GM19239 (cell line): ENCODE measurements at regions not wholly inside any gene's neighbourhood (a gene's known extent, or its start where the extent isn't known, plus 50 kb on each side); places are given as distances from the start of the nearest gene placed in this dataset.
"Not testable (repeated sequence)": the region's sequence is repeated elsewhere in the genome, so short reads cannot be mapped to it uniquely, and the experiment has no call there.

ENCODE experiments used
- DNase-seq: peaks from one replicate; pipeline ENCODE4 v3.0.0; 2011; ENCODE audit warnings: low spot score; ENCODE audit not compliant: insufficient read length
- FAIRE-seq: peaks from 2 replicates; lab custom pipeline; 2011; peaks lifted over from hg19 to GRCh38; lab: Jason Lieb, UNC

DNA sequence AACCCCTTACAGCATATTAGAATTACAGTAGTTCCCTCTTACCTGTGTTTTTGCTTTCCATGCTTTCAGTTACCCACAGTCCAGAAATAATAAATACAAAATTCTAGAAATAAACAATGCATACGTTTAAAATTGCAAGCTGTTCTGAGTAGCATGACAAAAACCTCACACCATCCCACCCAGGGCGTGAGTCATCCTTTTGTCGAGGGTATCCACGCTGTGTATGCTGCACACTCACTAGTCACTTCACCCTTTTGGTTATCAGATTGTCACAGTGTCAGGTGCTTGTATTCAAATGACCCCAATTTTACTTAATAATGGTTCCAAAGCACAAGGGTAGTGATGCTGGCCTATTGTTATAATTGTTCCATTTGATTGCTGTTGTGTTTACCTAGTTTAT lies 72.5 kb upstream of the P3H2 start:
- FAIRE-seq (no peak), DNase-seq (no peak)

DNA sequence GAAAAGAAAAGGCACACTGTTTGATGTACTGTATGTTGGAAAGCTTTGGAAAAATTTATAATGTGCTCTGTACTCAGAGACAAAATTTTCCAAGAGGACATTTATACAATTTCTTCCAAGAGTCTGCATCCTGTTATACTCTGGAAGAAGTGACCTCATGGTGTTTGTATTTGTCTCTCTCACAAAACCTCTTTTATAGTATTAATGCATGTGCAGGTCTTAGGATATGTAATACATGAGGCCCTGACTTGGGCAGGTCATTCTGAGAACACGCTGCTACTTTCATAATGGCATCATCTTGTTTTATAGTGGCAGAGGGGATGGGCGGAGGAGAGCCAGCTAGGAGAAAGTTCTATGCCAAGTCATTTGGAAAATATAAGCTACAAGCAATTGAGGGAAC lies 72.0 kb upstream of the P3H2 start:
- no peak for DNase-seq
- no peak for FAIRE-seq

DNA sequence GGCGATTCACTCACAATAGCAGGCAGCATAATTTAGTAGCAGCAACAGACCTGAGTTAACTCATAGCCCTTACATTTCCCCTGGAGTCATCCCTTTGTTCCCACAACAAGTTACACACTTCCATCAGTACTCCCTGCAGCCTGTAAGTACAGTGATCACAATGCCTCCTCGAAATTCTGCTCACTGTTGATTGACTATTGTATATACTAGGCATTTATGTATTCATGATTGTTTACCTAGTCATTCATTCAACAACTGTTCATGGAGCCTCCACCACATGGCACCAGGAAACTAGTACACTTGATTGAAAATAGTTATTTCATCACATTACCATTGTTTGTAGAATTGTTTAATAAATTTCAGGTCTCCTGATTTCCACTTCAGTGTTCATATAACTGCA lies 71.4 kb upstream of the P3H2 start:
- no peak for FAIRE-seq
- DNase-seq: no peak

DNA sequence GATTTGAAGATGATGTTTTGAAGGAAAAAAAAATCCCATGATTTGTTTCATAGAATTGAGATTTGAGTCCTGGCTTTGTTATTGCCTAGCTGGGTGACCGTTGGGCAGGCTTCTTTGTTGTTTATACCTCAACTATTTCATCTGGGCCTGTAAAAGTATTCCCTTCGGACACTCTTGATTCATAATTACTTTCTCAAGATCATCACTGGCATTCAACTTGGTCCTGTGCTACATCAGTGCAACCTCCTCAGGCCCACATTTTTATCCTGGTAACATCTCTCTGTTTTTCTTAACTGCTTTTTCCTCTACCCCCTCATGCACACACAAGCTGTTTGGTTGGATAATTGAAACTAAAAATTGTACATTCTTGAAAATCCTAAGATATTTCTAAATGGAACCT lies 67.5 kb upstream of the P3H2 start:
- FAIRE-seq: no peak
- no peak for DNase-seq

DNA sequence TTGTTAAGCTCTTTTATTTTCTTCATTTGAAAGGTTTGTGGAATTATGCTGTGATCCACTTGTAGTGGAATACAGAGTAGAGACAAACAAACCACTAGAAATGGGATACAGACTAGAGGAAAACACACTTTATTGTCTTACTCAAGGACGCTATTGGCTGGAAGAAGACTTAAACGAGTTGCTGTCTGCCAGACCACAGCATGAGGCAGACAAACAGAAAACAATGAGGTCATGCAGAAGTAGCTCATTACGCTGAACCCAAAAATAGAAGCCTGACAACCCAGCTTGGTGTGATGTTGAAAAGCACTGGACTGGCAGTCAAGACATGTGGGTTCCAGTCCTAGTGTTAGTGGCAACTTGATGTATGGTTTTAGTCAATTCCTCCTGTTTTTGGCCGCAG lies 62.4 kb upstream of the P3H2 start:
- FAIRE-seq (no peak), DNase-seq (no peak)

DNA sequence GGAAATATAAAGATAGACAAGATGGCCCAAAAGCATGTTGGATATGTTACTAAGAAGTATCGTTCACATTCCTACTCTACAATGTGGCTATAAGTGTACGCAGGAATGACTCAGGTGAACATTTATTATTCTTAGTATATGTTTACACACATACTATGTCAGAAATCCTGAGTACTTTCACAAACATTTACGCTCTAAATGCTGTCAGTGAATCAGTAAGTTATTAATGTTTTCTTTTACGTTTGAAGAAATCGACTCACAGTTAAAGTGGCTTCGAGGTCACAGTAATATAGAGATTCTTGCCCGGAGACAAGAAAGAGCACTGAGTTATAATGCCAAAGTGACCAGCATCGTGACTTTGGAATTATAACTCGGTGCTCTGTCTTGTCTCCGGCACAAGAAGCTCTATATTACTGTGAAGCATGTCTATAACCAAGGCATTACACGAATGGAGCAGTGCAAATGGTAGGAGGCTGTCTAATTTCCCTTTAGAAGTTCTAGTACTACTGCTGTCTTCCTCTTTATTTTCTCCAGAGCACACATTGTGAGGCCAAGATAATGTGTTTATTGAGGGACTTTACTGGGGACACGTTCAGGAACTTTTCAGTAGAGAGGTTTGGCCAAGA lies 61.8 kb upstream of the P3H2 start:
- DNase-seq: no peak
- no peak for FAIRE-seq

DNA sequence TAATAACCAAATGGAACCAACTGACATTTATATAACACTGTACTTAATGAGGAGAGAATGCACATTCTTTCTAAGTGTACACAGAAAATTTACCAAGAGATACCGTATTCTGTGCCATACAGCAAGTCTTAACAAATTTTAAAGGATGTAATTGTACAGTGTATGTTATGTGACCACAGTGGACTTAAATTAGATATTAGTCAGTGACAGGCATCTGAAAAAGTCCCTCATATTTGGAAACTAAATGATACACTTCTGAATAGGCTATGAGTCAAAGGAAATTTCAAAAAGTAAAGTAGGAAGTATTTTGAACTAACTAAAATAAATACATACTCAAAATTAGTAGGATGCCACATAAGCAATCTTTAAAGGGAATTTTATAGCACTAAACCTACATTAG lies 59.6 kb upstream of the P3H2 start:
- DNase-seq: no peak
- FAIRE-seq: no peak

DNA sequence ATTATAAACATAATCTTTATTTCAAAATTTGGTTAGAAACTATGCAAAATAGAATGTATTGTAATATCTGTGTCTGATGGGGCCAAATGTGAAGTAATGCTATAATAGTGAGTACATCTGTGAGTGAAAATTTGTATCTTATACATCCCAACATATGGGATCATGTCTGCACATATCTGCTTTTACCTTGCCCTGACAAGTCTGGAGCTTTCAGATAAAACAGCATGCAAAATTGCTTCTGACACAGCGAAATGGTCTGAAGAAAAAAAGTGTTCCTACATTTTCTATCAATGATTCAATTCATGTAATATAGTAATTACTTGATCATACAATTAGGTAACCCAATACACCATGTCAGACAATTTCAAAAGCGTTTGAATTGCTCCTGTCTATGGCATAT lies 58.1 kb upstream of the P3H2 start:
- FAIRE-seq (no peak), DNase-seq (no peak)

DNA sequence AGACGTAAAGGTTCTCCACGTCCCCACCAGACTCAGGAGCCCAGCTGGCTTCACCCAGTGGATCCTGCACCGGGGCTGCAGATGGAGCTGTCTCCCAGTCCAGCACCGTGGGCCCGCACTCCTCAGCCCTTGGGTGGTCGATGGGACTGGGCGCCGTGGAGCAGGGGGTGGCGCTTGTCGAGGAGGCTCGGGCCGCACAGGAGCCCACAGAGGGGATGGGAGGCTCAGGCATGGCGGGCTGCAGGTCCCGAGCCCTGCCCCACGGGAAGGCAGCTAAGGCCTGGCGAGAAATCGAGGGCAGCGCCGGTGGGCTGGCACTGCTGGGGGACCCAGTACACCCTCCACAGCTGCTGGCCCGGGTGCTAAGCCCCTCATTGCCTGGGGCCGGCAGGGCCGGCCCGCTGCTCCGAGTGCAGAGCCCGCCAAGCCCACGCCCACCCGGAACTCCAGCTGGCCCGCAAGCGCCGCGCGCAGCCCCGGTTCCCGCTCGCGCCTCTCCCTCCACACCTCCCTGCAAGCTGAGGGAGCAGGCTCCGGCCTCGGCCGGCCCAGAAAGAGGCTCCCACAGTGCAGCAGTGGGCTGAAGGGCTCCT lies 56.3 kb upstream of the P3H2 start:
- not testable (repeated sequence) for FAIRE-seq

DNA sequence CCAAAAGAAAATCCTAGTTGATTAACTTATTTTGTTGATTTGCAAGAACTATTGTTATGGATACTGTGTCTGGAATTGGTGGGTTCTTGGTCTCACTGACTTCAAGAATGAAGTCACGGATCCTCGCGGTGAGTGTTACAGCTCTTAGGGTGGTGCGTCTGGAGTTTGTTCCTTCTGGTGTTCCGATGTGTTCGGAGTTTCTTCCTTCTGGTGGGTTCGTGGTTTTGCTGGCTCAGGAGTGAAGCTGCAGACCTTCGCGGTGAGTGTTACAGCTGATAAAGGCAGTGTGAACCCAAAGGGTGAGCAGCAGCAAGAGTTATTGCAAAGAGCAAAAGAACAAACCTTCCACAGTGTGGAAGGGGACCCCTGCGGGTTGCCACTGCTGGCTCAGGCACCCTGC lies 55.4 kb upstream of the P3H2 start:
- not testable (repeated sequence) for FAIRE-seq

More for the DNA sequence above, 56.3 kb upstream of the P3H2 start:
- DNase-seq: not testable (repeated sequence)

DNA sequence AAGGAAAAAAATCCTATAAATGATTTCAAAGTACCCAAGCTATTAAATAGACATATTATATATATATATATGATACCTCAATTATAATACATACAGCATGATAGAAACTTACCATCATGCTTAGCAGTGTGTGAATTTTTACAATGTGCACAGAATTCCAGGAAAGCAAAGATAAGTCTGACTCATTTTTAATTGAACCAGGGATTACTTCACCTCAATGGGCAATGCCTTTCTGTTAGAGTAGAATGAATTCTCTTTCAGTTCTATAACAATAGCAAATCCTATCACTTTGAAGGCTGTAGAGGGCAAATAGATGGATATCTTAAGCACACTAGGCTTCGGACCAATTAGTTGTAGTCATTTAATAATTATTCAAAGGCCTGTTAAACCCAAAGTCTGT lies 54.8 kb upstream of the P3H2 start:
- FAIRE-seq: no peak
- no peak for DNase-seq

More for the DNA sequence above, 55.4 kb upstream of the P3H2 start:
- DNase-seq: not testable (repeated sequence)

DNA sequence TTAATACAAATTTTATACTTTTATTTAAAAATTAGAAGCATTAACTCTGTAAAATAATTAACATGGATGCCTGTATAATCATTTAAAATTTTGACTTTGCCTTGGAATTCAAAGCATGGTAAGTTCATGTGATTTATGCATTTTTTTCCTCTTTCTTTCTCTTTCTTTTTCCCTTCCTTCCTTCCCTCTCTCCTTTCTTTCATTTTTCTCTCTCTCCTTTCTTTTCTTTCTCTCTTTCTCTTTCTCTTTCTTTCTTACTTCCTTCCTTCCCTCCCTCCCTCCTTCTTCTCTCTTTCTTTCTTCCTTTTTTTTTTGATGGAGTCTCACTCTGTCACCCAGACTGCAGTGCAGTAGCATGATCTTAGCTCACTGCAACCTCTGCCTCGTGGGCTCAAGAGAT lies 53.8 kb upstream of the P3H2 start:
- no peak for FAIRE-seq
- DNase-seq: no peak

DNA sequence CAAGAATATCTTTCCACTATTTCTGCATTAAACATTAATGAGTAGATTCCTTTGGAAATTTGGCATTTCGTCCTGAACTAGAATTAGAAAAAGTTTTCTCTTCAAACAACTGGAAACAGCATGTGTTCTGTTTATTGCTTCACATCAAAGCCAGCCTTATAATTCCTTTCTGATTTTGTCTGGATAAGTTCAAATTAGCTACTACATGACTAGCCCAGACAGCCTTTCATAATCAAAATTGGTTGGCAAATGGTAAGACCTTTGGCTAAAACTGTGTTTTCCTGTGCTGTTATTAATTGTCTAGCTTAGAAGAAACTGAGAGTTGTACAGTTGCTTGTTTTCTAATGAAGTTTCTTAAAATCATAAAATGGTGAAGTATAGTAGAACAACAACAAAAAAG lies 52.7 kb upstream of the P3H2 start:
- DNase-seq (no peak), FAIRE-seq (no peak)

DNA sequence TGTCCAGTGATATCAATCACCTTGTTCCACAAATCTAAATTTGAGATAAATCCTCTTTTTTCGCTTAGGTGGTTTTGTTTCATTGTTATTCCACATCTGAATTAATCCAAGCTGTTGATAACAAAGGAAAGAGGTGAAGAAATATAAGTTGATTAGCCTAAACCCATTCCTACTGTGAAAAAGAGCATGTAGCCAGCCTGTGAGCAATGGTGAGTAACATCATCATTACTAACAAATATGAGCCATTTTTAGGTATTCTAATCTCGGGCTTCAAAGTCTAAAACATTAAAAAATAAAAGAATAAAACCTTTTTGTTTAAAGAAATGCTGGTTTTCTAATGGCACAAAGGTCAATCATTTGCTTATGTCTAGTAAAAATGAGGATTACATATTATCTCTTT lies 52.1 kb upstream of the P3H2 start:
- no peak for FAIRE-seq

More for the DNA sequence above, 52.1 kb upstream of the P3H2 start:
- DNase-seq: no peak
